Tibial nerve (tissue), 4 donors: ENCODE measurements at regions not wholly inside any gene's neighbourhood (a gene's known extent, or its start where the extent isn't known, plus 50 kb on each side); places are given as distances from the start of the nearest gene placed in this dataset.

ENCODE experiments used
- DNase-seq, 2 donors: peaks; one replicate each; pipeline ENCODE4 v3.0.0-alpha.2; 2019; ENCODE audit warnings: low spot score in 2 of 2
- H3K27ac ChIP-seq, 4 donors: fragments of 200-600 bp; sonication (generic) in 3 of 4; one replicate each; pipeline ENCODE4 v1.5.1; 2017 to 2019; ENCODE audit warnings: mild to moderate bottlenecking in 1 of 4
- H3K27me3 ChIP-seq, 2 donors: fragments of 200-600 bp; sonication (generic) in 1 of 2; one replicate each; pipeline versions ENCODE4 v1.5.1 to v1.6.0; 2017 to 2019
- H3K36me3 ChIP-seq, 3 donors: fragments of 200-600 bp; sonication (generic); one replicate each; pipeline ENCODE4 v1.5.1; 2018 to 2019
- H3K4me1 ChIP-seq, 4 donors: fragments of 200-600 bp; sonication (generic) in 3 of 4; one replicate each; pipeline ENCODE4 v1.5.1; 2017 to 2019
- H3K4me3 ChIP-seq, 4 donors: fragments of 200-600 bp; sonication (generic) in 3 of 4; one replicate each; pipeline ENCODE4 v1.5.1; 2017 to 2019; ENCODE audit warnings: mild to moderate bottlenecking in 1 of 4, moderate library complexity in 1 of 4
- H3K9me3 ChIP-seq, 4 donors: fragments of 200-600 bp; sonication (generic) in 3 of 4; one replicate each; pipeline ENCODE4 v1.5.1; 2017 to 2019
- CTCF ChIP-seq, 5 experiments: fragments of 200-600 bp in 3 of 5; fragments of 450-650 bp in 2 of 5; sonication (generic) in 3 of 5; IDR thresholded peaks; one replicate each; pipeline ENCODE4 v1.5.1; 2016 to 2019; ENCODE audit warnings: antibody characterized with exemption in 5 of 5, mild to moderate bottlenecking in 3 of 5, moderate library complexity in 2 of 5
- EP300 ChIP-seq, 2 donors: sonication (generic); formaldehyde crosslinking; IDR thresholded peaks; one replicate each; pipeline ENCODE4 v1.6.1; 2017; ENCODE audit warnings: antibody characterized with exemption in 2 of 2, mild to moderate bottlenecking in 1 of 2
- POLR2A ChIP-seq, 2 donors: fragments of 450-650 bp; IDR thresholded peaks; one replicate each; pipeline ENCODE4 v1.6.1; 2017; ENCODE audit warnings: antibody characterized with exemption in 2 of 2, mild to moderate bottlenecking in 2 of 2, moderate library complexity in 2 of 2
- WGBS, 2 donors: methylation state at CpG; one replicate each; pipeline ENCODE4 v1.1.5; 2018; 5-methylcytosine and 5-hydroxymethylcytosine counted together

GRCh38 chr11:110897035-110897434 lies 184.8 kb upstream of the ARHGAP20 start:
- H3K9me3 ChIP-seq = no peaks in the 10 kb centered on the region
- 83% methylated on average over 3 of the region's 3 CpGs for WGBS, 2 donors
- peaks cover 0 to 3% (median 0%) of the 10 kb centered on the region in 4 donors for H3K4me1 ChIP-seq
- TF ChIP-seq EP300 (IDR thresholded peaks at IDR 0.05) = peak in 1 of 2 donors; percentile 40
- TF ChIP-seq POLR2A (IDR thresholded peaks at IDR 0.05) = no peak
- no peak overlapping the region for H3K4me3 ChIP-seq
- no peaks in the 10 kb centered on the region for H3K27me3 ChIP-seq
- no peak for DNase-seq
- H3K27ac ChIP-seq = no peak overlapping the region
- no peaks in the 10 kb centered on the region for H3K36me3 ChIP-seq

GRCh38 chr11:110896358-110896757 lies 184.1 kb upstream of the ARHGAP20 start:
- Histone ChIP-seq H3K36me3 (no peaks in the 10 kb centered on the region), H3K27ac (no peak overlapping the region), H3K9me3 (no peaks in the 10 kb centered on the region), H3K4me1 (peaks cover 0 to 3% (median 0%) of the 10 kb centered on the region in 4 donors), H3K27me3 (no peaks in the 10 kb centered on the region), H3K4me3 (no peak overlapping the region)
- no peak for DNase-seq
- TF ChIP-seq POLR2A (IDR thresholded peaks at IDR 0.05) (no peak), EP300 (IDR thresholded peaks at IDR 0.05) (no peak), CTCF (IDR thresholded peaks at IDR 0.05) (no peak)
- 22 to 35% methylated on average over 1 of the region's 1 CpG for WGBS, 2 donors

- 78 to 92% methylated on average over 4 of the region's 4 CpGs for WGBS, 2 donors
- H3K4me3 ChIP-seq = no peak overlapping the region
- no peak for DNase-seq
- TF ChIP-seq EP300 (IDR thresholded peaks at IDR 0.05) = no peak
- no peak for TF ChIP-seq CTCF (IDR thresholded peaks at IDR 0.05)
- no peak for TF ChIP-seq POLR2A (IDR thresholded peaks at IDR 0.05)
- H3K36me3 ChIP-seq = no peaks in the 10 kb centered on the region
- H3K9me3 ChIP-seq = no peaks in the 10 kb centered on the region
- H3K4me1 ChIP-seq = peaks cover 0 to 3% (median 0%) of the 10 kb centered on the region in 4 donors
- H3K27ac ChIP-seq = no peak overlapping the region
- H3K27me3 ChIP-seq = no peaks in the 10 kb centered on the region
Observed at GRCh38 chr11:110894224-110894623, 182.0 kb upstream of the ARHGAP20 start.

- Histone ChIP-seq H3K9me3 (no peaks in the 10 kb centered on the region), H3K4me3 (no peak overlapping the region), H3K36me3 (no peaks in the 10 kb centered on the region), H3K4me1 (peaks cover 0 to 3% (median 0%) of the 10 kb centered on the region in 4 donors), H3K27ac (no peak overlapping the region), H3K27me3 (no peaks in the 10 kb centered on the region)
- no peak for DNase-seq
- WGBS, 2 donors = 74 to 88% methylated on average over 4 of the region's 4 CpGs
- no peak for TF ChIP-seq POLR2A (IDR thresholded peaks at IDR 0.05)
- TF ChIP-seq CTCF (IDR thresholded peaks at IDR 0.05) = no peak
- TF ChIP-seq EP300 (IDR thresholded peaks at IDR 0.05) = no peak
Observed at GRCh38 chr11:110892741-110893285, 180.6 kb upstream of the ARHGAP20 start.

- H3K9me3 ChIP-seq = no peaks in the 10 kb centered on the region
- 83 to 87% methylated on average over 1 of the region's 1 CpG for WGBS, 2 donors
- H3K4me1 ChIP-seq = peaks cover 0 to under 1% (median 0%) of the 10 kb centered on the region in 4 donors
- no peaks in the 10 kb centered on the region for H3K27me3 ChIP-seq
- H3K27ac ChIP-seq = no peak overlapping the region
- no peak for DNase-seq
- H3K36me3 ChIP-seq = no peaks in the 10 kb centered on the region
- no peak for TF ChIP-seq CTCF (IDR thresholded peaks at IDR 0.05)
- no peak for TF ChIP-seq EP300 (IDR thresholded peaks at IDR 0.05)
- TF ChIP-seq POLR2A (IDR thresholded peaks at IDR 0.05) = no peak
- no peak overlapping the region for H3K4me3 ChIP-seq
Observed at GRCh38 chr11:110891411-110891810, 179.2 kb upstream of the ARHGAP20 start.

- no peak for DNase-seq
- Histone ChIP-seq H3K4me1 (peaks cover 0 to 4% (median 0%) of the 10 kb centered on the region in 4 donors), H3K36me3 (no peaks in the 10 kb centered on the region), H3K9me3 (no peaks in the 10 kb centered on the region), H3K27ac (no peak overlapping the region), H3K27me3 (no peaks in the 10 kb centered on the region), H3K4me3 (no peak overlapping the region)
- no peak for TF ChIP-seq POLR2A (IDR thresholded peaks at IDR 0.05)
- no peak for TF ChIP-seq CTCF (IDR thresholded peaks at IDR 0.05)
- no peak for TF ChIP-seq EP300 (IDR thresholded peaks at IDR 0.05)
Observed at GRCh38 chr11:110890995-110891394, 178.8 kb upstream of the ARHGAP20 start.
